ENCODE measurements at regions not wholly inside any gene's neighbourhood (a gene's known extent, or its start where the extent isn't known, plus 50 kb on each side); places are given as distances from the start of the nearest gene placed in this dataset.
A peak's percentile ranks its signal among the peaks of the same experiment; 100 is the strongest.
"Not testable (repeated sequence)": the region's sequence is repeated elsewhere in the genome, so short reads cannot be mapped to it uniquely, and the experiment has no call there.

GRCh38 chr12:28787151-28787550, 361.9 kb upstream of the FAR2 start:
- H3K4me3 ChIP-seq (ENCODE audit: low read length), result no peak overlapping the region
- DNase-seq, result no peak
- no peaks in the 10 kb centered on the region for H3K36me3 ChIP-seq (ENCODE audit: control insufficient read depth, insufficient read depth, low read length)
- no peaks in the 10 kb centered on the region for H3K27me3 ChIP-seq (ENCODE audit: control insufficient read depth, insufficient read depth, low read length)
- no peaks in the 10 kb centered on the region for H3K9me3 ChIP-seq (ENCODE audit: control insufficient read depth, low read depth, low read length)
- no peaks in the 10 kb centered on the region for H3K4me1 ChIP-seq (ENCODE audit: control insufficient read depth, insufficient read depth, low read length)
- no peak overlapping the region for H3K27ac ChIP-seq (ENCODE audit: low read length)
- WGBS (ENCODE audit: insufficient coverage, low lambda C conversion rate), result no CpG with 5 or more reads among the region's 2 CpGs

GRCh38 chr12:28788256-28788655, 360.8 kb upstream of the FAR2 start:
- not testable (repeated sequence) for H3K4me1 ChIP-seq (ENCODE audit: control insufficient read depth, insufficient read depth, low read length); DNase-seq; H3K36me3 ChIP-seq (ENCODE audit: control insufficient read depth, insufficient read depth, low read length); H3K4me3 ChIP-seq (ENCODE audit: low read length); H3K9me3 ChIP-seq (ENCODE audit: control insufficient read depth, low read depth, low read length); H3K27me3 ChIP-seq (ENCODE audit: control insufficient read depth, insufficient read depth, low read length); H3K27ac ChIP-seq (ENCODE audit: low read length)

GRCh38 chr12:28793581-28794151, 355.4 kb upstream of the FAR2 start:
- DNase-seq, result no peak
- H3K27ac ChIP-seq (ENCODE audit: low read length), result no peak overlapping the region
- 86% methylated on average over 1 of the region's 3 CpGs for WGBS (ENCODE audit: insufficient coverage, low lambda C conversion rate)

GRCh38 chr12:28794211-28794610, 354.9 kb upstream of the FAR2 start:
- Histone ChIP-seq H3K4me1 (ENCODE audit: control insufficient read depth, insufficient read depth, low read length) (no peaks in the 10 kb centered on the region), H3K27me3 (ENCODE audit: control insufficient read depth, insufficient read depth, low read length) (no peaks in the 10 kb centered on the region), H3K27ac (ENCODE audit: low read length) (no peak overlapping the region), H3K9me3 (ENCODE audit: control insufficient read depth, low read depth, low read length) (no peaks in the 10 kb centered on the region), H3K4me3 (ENCODE audit: low read length) (no peak overlapping the region), H3K36me3 (ENCODE audit: control insufficient read depth, insufficient read depth, low read length) (no peaks in the 10 kb centered on the region)
- WGBS (ENCODE audit: insufficient coverage, low lambda C conversion rate), result 83% methylated on average over 1 of the region's 5 CpGs
- DNase-seq, result no peak

More at GRCh38 chr12:28793581-28794151, 355.4 kb upstream of the FAR2 start:
- no peaks in the 10 kb centered on the region for H3K9me3 ChIP-seq (ENCODE audit: control insufficient read depth, low read depth, low read length)
- H3K36me3 ChIP-seq (ENCODE audit: control insufficient read depth, insufficient read depth, low read length), result no peaks in the 10 kb centered on the region
- no peak overlapping the region for H3K4me3 ChIP-seq (ENCODE audit: low read length)
- H3K27me3 ChIP-seq (ENCODE audit: control insufficient read depth, insufficient read depth, low read length), result no peaks in the 10 kb centered on the region
- H3K4me1 ChIP-seq (ENCODE audit: control insufficient read depth, insufficient read depth, low read length), result no peaks in the 10 kb centered on the region

- DNase-seq, result no peak
- H3K27ac ChIP-seq (ENCODE audit: low read length), result no peak overlapping the region
- H3K27me3 ChIP-seq (ENCODE audit: control insufficient read depth, insufficient read depth, low read length), result no peaks in the 10 kb centered on the region
- WGBS (ENCODE audit: insufficient coverage, low lambda C conversion rate), result no CpG with 5 or more reads among the region's 4 CpGs
- H3K36me3 ChIP-seq (ENCODE audit: control insufficient read depth, insufficient read depth, low read length), result no peaks in the 10 kb centered on the region
- no peak overlapping the region for H3K4me3 ChIP-seq (ENCODE audit: low read length)
- no peaks in the 10 kb centered on the region for H3K9me3 ChIP-seq (ENCODE audit: control insufficient read depth, low read depth, low read length)
- no peaks in the 10 kb centered on the region for H3K4me1 ChIP-seq (ENCODE audit: control insufficient read depth, insufficient read depth, low read length)
These were observed 354.3 kb upstream of the FAR2 start for GRCh38 chr12:28794786-28795185.

GRCh38 chr12:28795311-28795710, 353.8 kb upstream of the FAR2 start:
- no peak for DNase-seq
- H3K4me3 ChIP-seq (ENCODE audit: low read length), result no peak overlapping the region
- H3K4me1 ChIP-seq (ENCODE audit: control insufficient read depth, insufficient read depth, low read length), result no peaks in the 10 kb centered on the region
- no peaks in the 10 kb centered on the region for H3K9me3 ChIP-seq (ENCODE audit: control insufficient read depth, low read depth, low read length)
- no peaks in the 10 kb centered on the region for H3K36me3 ChIP-seq (ENCODE audit: control insufficient read depth, insufficient read depth, low read length)
- WGBS (ENCODE audit: insufficient coverage, low lambda C conversion rate), result 100% methylated on average over 1 of the region's 1 CpG
- no peak overlapping the region for H3K27ac ChIP-seq (ENCODE audit: low read length)
- H3K27me3 ChIP-seq (ENCODE audit: control insufficient read depth, insufficient read depth, low read length), result no peaks in the 10 kb centered on the region

GRCh38 chr12:28799348-28799747, 349.7 kb upstream of the FAR2 start:
- Histone ChIP-seq H3K27ac (ENCODE audit: low read length) (no peak overlapping the region), H3K4me1 (ENCODE audit: control insufficient read depth, insufficient read depth, low read length) (no peaks in the 10 kb centered on the region), H3K4me3 (ENCODE audit: low read length) (no peak overlapping the region), H3K36me3 (ENCODE audit: control insufficient read depth, insufficient read depth, low read length) (no peaks in the 10 kb centered on the region), H3K9me3 (ENCODE audit: control insufficient read depth, low read depth, low read length) (no peaks in the 10 kb centered on the region), H3K27me3 (ENCODE audit: control insufficient read depth, insufficient read depth, low read length) (no peaks in the 10 kb centered on the region)
- DNase-seq, result peak; percentile 54 to 70
- no CpG with 5 or more reads among the region's 1 CpG for WGBS (ENCODE audit: insufficient coverage, low lambda C conversion rate)

- Histone ChIP-seq H3K27ac (ENCODE audit: low read length) (no peak overlapping the region), H3K4me3 (ENCODE audit: low read length) (no peak overlapping the region), H3K27me3 (ENCODE audit: control insufficient read depth, insufficient read depth, low read length) (no peaks in the 10 kb centered on the region), H3K36me3 (ENCODE audit: control insufficient read depth, insufficient read depth, low read length) (no peaks in the 10 kb centered on the region), H3K9me3 (ENCODE audit: control insufficient read depth, low read depth, low read length) (no peaks in the 10 kb centered on the region), H3K4me1 (ENCODE audit: control insufficient read depth, insufficient read depth, low read length) (no peaks in the 10 kb centered on the region)
- 71% methylated on average over 1 of the region's 1 CpG for WGBS (ENCODE audit: insufficient coverage, low lambda C conversion rate)
- no peak for DNase-seq
These were observed 348.9 kb upstream of the FAR2 start for GRCh38 chr12:28800129-28800528.

GRCh38 chr12:28802706-28803438, 346.2 kb upstream of the FAR2 start:
- H3K9me3 ChIP-seq (ENCODE audit: control insufficient read depth, low read depth, low read length), result no peaks in the 10 kb centered on the region
- no peak overlapping the region for H3K4me3 ChIP-seq (ENCODE audit: low read length)
- no peaks in the 10 kb centered on the region for H3K4me1 ChIP-seq (ENCODE audit: control insufficient read depth, insufficient read depth, low read length)
- no peak for DNase-seq
- no peaks in the 10 kb centered on the region for H3K27me3 ChIP-seq (ENCODE audit: control insufficient read depth, insufficient read depth, low read length)
- no peak overlapping the region for H3K27ac ChIP-seq (ENCODE audit: low read length)
- 82% methylated on average over 1 of the region's 5 CpGs for WGBS (ENCODE audit: insufficient coverage, low lambda C conversion rate)
- no peaks in the 10 kb centered on the region for H3K36me3 ChIP-seq (ENCODE audit: control insufficient read depth, insufficient read depth, low read length)

GRCh38 chr12:28807535-28807934, 341.5 kb upstream of the FAR2 start:
- H3K9me3 ChIP-seq (ENCODE audit: control insufficient read depth, low read depth, low read length), result no peaks in the 10 kb centered on the region
- H3K36me3 ChIP-seq (ENCODE audit: control insufficient read depth, insufficient read depth, low read length), result no peaks in the 10 kb centered on the region
- H3K27me3 ChIP-seq (ENCODE audit: control insufficient read depth, insufficient read depth, low read length), result no peaks in the 10 kb centered on the region
- no peak for DNase-seq
- no peak overlapping the region for H3K4me3 ChIP-seq (ENCODE audit: low read length)
- 80% methylated on average over 3 of the region's 3 CpGs for WGBS (ENCODE audit: insufficient coverage, low lambda C conversion rate)
- H3K27ac ChIP-seq (ENCODE audit: low read length), result no peak overlapping the region
- H3K4me1 ChIP-seq (ENCODE audit: control insufficient read depth, insufficient read depth, low read length), result no peaks in the 10 kb centered on the region

- H3K4me1 ChIP-seq (ENCODE audit: control insufficient read depth, insufficient read depth, low read length), result no peaks in the 10 kb centered on the region
- H3K4me3 ChIP-seq (ENCODE audit: low read length), result no peak overlapping the region
- DNase-seq, result no peak
- H3K9me3 ChIP-seq (ENCODE audit: control insufficient read depth, low read depth, low read length), result no peaks in the 10 kb centered on the region
- H3K36me3 ChIP-seq (ENCODE audit: control insufficient read depth, insufficient read depth, low read length), result no peaks in the 10 kb centered on the region
- H3K27ac ChIP-seq (ENCODE audit: low read length), result no peak overlapping the region
- no CpG with 5 or more reads among the region's 5 CpGs for WGBS (ENCODE audit: insufficient coverage, low lambda C conversion rate)
- no peaks in the 10 kb centered on the region for H3K27me3 ChIP-seq (ENCODE audit: control insufficient read depth, insufficient read depth, low read length)
These were observed 337.6 kb upstream of the FAR2 start for GRCh38 chr12:28811457-28811856.

Data from large intestine (tissue), 3 donors.